DOHH2 (cell line): ENCODE measurements at regions not wholly inside any gene's neighbourhood (a gene's known extent, or its start where the extent isn't known, plus 50 kb on each side); places are given as distances from the start of the nearest gene placed in this dataset.

Experiments
- H3F3A ChIP-seq: fragments of 200-600 bp; sonication (generic), shearing (Covaris generic); 2 replicates; pipeline ENCODE4 v1.6.0; 2016; ENCODE audit warnings: antibody characterized with exemption, mild to moderate bottlenecking; ENCODE audit not compliant: control insufficient read depth, insufficient read depth
- H3K27ac ChIP-seq: fragments of 200-600 bp; sonication (generic); 2 replicates; pipeline ENCODE4 v1.5.1; 2014; ENCODE audit warnings: low read depth, mild to moderate bottlenecking, low read length, moderate library complexity
- H3K27me3 ChIP-seq: fragments of 200-600 bp; sonication (generic); 2 replicates; pipeline ENCODE4 v1.6.1; 2014; ENCODE audit warnings: mild to moderate bottlenecking, low read length, mixed read lengths; ENCODE audit not compliant: control insufficient read depth
- H3K36me3 ChIP-seq: fragments of 200-600 bp; sonication (generic); 2 replicates; pipeline ENCODE4 v1.6.1; 2014; ENCODE audit warnings: mild to moderate bottlenecking, low read length, moderate library complexity, mixed read lengths; ENCODE audit not compliant: control insufficient read depth
- H3K4me1 ChIP-seq: fragments of 200-600 bp; sonication (generic); 2 replicates; pipeline ENCODE4 v1.6.1; 2014; ENCODE audit warnings: mild to moderate bottlenecking, low read length, mixed read lengths; ENCODE audit not compliant: control insufficient read depth
- H3K4me2 ChIP-seq: fragments of 200-600 bp; sonication (generic); 2 replicates; pipeline ENCODE4 v1.6.0; 2014; ENCODE audit warnings: mild to moderate bottlenecking, low read length, moderate library complexity
- H3K4me3 ChIP-seq: fragments of 200-600 bp; sonication (generic); 2 replicates; pipeline ENCODE4 v1.5.1; 2014; ENCODE audit warnings: mild to moderate bottlenecking, low read length, mixed read lengths
- H3K79me2 ChIP-seq: fragments of 200-600 bp; sonication (generic); 2 replicates; pipeline ENCODE4 v1.6.1; 2014; ENCODE audit warnings: mild to moderate bottlenecking, low read length, mixed read lengths; ENCODE audit not compliant: control insufficient read depth
- H3K9me2 ChIP-seq: fragments of 200-600 bp; sonication (generic); replicated peaks from 2 replicates; pipeline ENCODE4 v1.6.1; 2014; ENCODE audit warnings: mild to moderate bottlenecking, low read length, mixed read lengths; ENCODE audit not compliant: control insufficient read depth
- H3K9me3 ChIP-seq: fragments of 200-600 bp; sonication (generic); 2 replicates; pipeline ENCODE4 v1.6.1; 2014; ENCODE audit warnings: antibody characterized with exemption, low read length, mixed read lengths; ENCODE audit not compliant: control insufficient read depth, insufficient read depth
- H4K20me1 ChIP-seq: fragments of 200-600 bp; sonication (generic); 2 replicates; pipeline ENCODE4 v1.6.0; 2014; ENCODE audit warnings: low read depth, mild to moderate bottlenecking, antibody characterized with exemption, low read length, moderate library complexity; ENCODE audit not compliant: control insufficient read depth, insufficient read depth
- EZH2phosphoT487 ChIP-seq: fragments of 200-600 bp; sonication (generic); IDR thresholded peaks from 2 replicates; pipeline ENCODE4 v1.6.1; 2017; ENCODE audit warnings: borderline replicate concordance, mild to moderate bottlenecking, antibody characterized with exemption, low read length, moderate library complexity, mixed read lengths
- TF ChIP-seq, protein P1 (sequence below): fragments of 200-600 bp; sonication (generic); IDR thresholded peaks from one replicate; pipeline ENCODE4 v1.5.1; 2014; ENCODE audit warnings: antibody characterized with exemption, mild to moderate bottlenecking, low read depth, low read length; ENCODE audit not compliant: poor library complexity, severe bottlenecking

DNA sequence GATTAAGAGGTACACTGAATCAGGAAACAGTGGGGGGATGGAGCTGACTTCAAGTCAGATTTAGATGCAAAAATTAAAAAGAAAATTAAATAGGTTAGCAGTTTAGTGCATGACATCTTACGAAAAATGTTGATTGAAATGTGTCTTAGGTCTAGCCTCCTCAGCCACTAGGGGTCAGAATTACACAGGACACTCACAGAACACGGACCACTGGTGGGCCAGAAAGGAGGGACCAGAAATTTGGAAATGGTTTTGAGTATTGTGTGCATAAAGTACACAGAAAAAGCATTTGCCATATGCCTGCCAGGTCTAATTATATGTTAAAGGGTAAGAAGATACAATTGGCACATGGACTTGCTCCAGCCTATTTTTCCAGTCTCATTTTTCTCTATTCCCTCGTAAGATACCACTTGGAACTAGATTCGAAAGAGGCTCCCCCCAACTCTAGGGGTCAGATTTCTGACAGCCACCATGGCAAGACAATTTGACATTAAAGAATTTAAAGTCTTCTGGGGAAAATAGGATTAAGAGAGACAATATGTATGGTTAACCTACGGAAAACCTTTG, 550.2 kb upstream of the SETBP1 start:
- no peaks in the 10 kb centered on the region for H4K20me1 ChIP-seq
- no peak overlapping the region for H3K4me3 ChIP-seq
- TF ChIP-seq EZH2phosphoT487, result no peak
- TF ChIP-seq, protein P1, sequence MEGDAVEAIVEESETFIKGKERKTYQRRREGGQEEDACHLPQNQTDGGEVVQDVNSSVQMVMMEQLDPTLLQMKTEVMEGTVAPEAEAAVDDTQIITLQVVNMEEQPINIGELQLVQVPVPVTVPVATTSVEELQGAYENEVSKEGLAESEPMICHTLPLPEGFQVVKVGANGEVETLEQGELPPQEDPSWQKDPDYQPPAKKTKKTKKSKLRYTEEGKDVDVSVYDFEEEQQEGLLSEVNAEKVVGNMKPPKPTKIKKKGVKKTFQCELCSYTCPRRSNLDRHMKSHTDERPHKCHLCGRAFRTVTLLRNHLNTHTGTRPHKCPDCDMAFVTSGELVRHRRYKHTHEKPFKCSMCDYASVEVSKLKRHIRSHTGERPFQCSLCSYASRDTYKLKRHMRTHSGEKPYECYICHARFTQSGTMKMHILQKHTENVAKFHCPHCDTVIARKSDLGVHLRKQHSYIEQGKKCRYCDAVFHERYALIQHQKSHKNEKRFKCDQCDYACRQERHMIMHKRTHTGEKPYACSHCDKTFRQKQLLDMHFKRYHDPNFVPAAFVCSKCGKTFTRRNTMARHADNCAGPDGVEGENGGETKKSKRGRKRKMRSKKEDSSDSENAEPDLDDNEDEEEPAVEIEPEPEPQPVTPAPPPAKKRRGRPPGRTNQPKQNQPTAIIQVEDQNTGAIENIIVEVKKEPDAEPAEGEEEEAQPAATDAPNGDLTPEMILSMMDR, result peak; percentile 66
- H3F3A ChIP-seq, result no peaks in the 10 kb centered on the region
- H3K27ac ChIP-seq, result no peak overlapping the region
- H3K4me1 ChIP-seq, result no peaks in the 10 kb centered on the region
- no peaks in the 10 kb centered on the region for H3K27me3 ChIP-seq
- no peaks in the 10 kb centered on the region for H3K9me3 ChIP-seq
- H3K4me2 ChIP-seq, result no peak overlapping the region
- H3K9me2 ChIP-seq, result no peaks in the 10 kb centered on the region
- H3K36me3 ChIP-seq, result no peaks in the 10 kb centered on the region
- no peaks in the 10 kb centered on the region for H3K79me2 ChIP-seq

DNA sequence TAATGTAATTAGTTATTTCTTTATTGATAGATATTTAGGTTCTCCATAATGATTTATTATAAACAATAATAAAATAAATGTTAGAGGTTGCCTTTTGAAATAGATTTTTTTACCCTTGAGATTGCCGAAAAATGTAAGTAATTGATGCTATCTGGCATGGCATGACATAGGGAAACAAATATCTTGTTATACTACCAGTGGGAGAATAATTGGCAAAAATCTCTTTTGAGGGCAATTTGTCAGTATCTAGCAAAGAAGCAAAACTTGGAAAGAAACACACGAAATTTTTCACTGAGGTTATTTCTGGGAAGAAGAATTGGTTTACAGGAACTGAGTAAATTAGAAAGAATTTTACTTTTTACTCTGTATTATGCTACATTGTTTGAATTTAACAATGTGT, 547.2 kb upstream of the SETBP1 start:
- Histone ChIP-seq H3K79me2 (no peaks in the 10 kb centered on the region), H3F3A (no peaks in the 10 kb centered on the region), H4K20me1 (no peaks in the 10 kb centered on the region), H3K9me2 (no peaks in the 10 kb centered on the region), H3K4me1 (no peaks in the 10 kb centered on the region), H3K4me3 (no peak overlapping the region), H3K9me3 (no peaks in the 10 kb centered on the region), H3K27me3 (no peaks in the 10 kb centered on the region), H3K27ac (no peak overlapping the region), H3K36me3 (no peaks in the 10 kb centered on the region), H3K4me2 (no peak overlapping the region)
- TF ChIP-seq, protein P1, result no peak
- no peak for TF ChIP-seq EZH2phosphoT487

DNA sequence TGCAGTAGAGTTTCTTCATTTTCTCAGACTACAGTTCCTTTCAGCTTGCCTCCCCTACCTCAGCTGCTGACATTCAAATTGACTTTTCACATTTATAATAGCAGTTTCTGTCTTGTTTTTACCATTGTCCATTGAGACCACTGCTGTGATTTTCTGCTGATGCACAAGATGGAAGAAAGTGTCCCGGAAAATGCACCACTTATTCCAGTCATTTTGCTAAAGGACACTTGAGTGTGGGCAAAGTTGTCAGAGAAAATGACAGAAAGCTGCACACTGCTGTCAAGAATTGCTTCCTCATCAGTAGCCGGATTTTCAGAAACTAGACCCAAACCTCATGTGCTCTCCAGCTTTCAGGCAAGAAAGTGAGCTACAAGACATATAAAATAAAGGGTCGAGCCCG, 546.2 kb upstream of the SETBP1 start:
- no peaks in the 10 kb centered on the region for H3F3A ChIP-seq
- H3K36me3 ChIP-seq, result no peaks in the 10 kb centered on the region
- H3K9me2 ChIP-seq, result no peaks in the 10 kb centered on the region
- TF ChIP-seq, protein P1, result no peak
- no peak for TF ChIP-seq EZH2phosphoT487
- H3K9me3 ChIP-seq, result no peaks in the 10 kb centered on the region
- H3K27ac ChIP-seq, result no peak overlapping the region
- no peaks in the 10 kb centered on the region for H4K20me1 ChIP-seq
- no peaks in the 10 kb centered on the region for H3K79me2 ChIP-seq
- H3K4me2 ChIP-seq, result no peak overlapping the region
- no peaks in the 10 kb centered on the region for H3K4me1 ChIP-seq
- H3K27me3 ChIP-seq, result no peaks in the 10 kb centered on the region
- H3K4me3 ChIP-seq, result no peak overlapping the region
